Osteoblast (primary cell): ENCODE measurements at regions not wholly inside any gene's neighbourhood (a gene's known extent, or its start where the extent isn't known, plus 50 kb on each side); places are given as distances from the start of the nearest gene placed in this dataset.

Experiments used
- DNase-seq: peaks from one replicate; pipeline ENCODE4 v3.0.0; 2011; ENCODE audit warnings: low spot score, mixed read lengths; ENCODE audit not compliant: insufficient read length; ENCODE audit errors: missing footprints
- H2AFZ ChIP-seq: 2 replicates; pipeline ENCODE4 v1.6.0; 2011; ENCODE audit warnings: mild to moderate bottlenecking, low read length
- H3K27ac ChIP-seq: 2 replicates; pipeline ENCODE4 v1.5.1; 2011; ENCODE audit warnings: mild to moderate bottlenecking, low read depth, low read length, moderate library complexity
- H3K27me3 ChIP-seq: 2 replicates; pipeline ENCODE4 v1.6.0; 2012; ENCODE audit warnings: mild to moderate bottlenecking, control low read depth, inconsistent platforms, low read length, moderate library complexity; ENCODE audit not compliant: insufficient read depth
- H3K36me3 ChIP-seq: 2 replicates; pipeline ENCODE4 v1.5.1; 2011; ENCODE audit warnings: mild to moderate bottlenecking, low read length, control low read depth, moderate library complexity; ENCODE audit not compliant: insufficient read depth
- H3K4me1 ChIP-seq: 2 replicates; pipeline ENCODE4 v1.5.1; 2011; ENCODE audit warnings: mild to moderate bottlenecking, low read length, control low read depth, moderate library complexity; ENCODE audit not compliant: insufficient read depth
- H3K4me2 ChIP-seq: 2 replicates; pipeline ENCODE4 v1.6.0; 2011; ENCODE audit warnings: mild to moderate bottlenecking, low read length; ENCODE audit not compliant: insufficient read depth
- H3K4me3 ChIP-seq: fragments of 200-600 bp; sonication (generic); 3 replicates; pipeline ENCODE4 v1.5.1; 2012; ENCODE audit warnings: mild to moderate bottlenecking, low read length, inconsistent platforms; ENCODE audit not compliant: insufficient read depth
- H3K79me2 ChIP-seq: 2 replicates; pipeline ENCODE4 v1.6.0; 2012; ENCODE audit warnings: mild to moderate bottlenecking, low read length, control low read depth, inconsistent platforms; ENCODE audit not compliant: insufficient read depth
- H3K9me3 ChIP-seq: 2 replicates; pipeline ENCODE4 v1.5.1; 2011; ENCODE audit warnings: low read depth, low read length, control low read depth
- H4K20me1 ChIP-seq: 2 replicates; pipeline ENCODE4 v1.6.0; 2012; ENCODE audit warnings: mild to moderate bottlenecking, low read length, control low read depth; ENCODE audit not compliant: insufficient read depth
- TF ChIP-seq, protein P1 (sequence below): IDR thresholded peaks from 2 replicates; pipeline ENCODE4 v1.5.1; 2011; ENCODE audit warnings: mild to moderate bottlenecking, low read depth, low read length, moderate library complexity; ENCODE audit errors: extremely low read depth

DNA sequence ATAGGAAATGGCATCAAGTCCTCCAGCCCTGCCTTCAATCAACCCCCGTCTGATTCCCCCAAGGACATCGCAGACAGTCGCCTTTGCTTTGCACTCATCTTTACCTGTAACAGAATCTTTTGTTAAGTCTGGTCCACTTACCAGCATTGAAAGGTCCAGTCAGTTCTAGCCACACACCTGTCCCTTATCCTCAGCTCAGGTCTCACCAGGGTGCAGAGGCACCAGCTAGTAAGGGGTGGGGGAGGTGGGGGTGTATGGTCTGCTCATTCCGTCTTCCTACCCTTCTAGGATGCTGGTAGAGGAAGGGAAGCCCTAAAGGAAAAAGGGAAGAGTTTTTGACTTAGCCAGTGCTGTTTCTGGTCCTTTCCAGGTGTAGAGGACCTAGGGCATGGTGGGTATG, 427.7 kb downstream of the MATN1 start:
- no peak overlapping the region for H2AFZ ChIP-seq
- no peaks in the 10 kb centered on the region for H3K4me1 ChIP-seq
- H3K9me3 ChIP-seq = no peaks in the 10 kb centered on the region
- no peaks in the 10 kb centered on the region for H3K36me3 ChIP-seq
- H3K4me2 ChIP-seq = no peak overlapping the region
- H4K20me1 ChIP-seq = no peaks in the 10 kb centered on the region
- H3K4me3 ChIP-seq = no peak overlapping the region
- H3K27me3 ChIP-seq = no peaks in the 10 kb centered on the region
- no peak overlapping the region for H3K27ac ChIP-seq
- no peaks in the 10 kb centered on the region for H3K79me2 ChIP-seq
- TF ChIP-seq, protein P1, sequence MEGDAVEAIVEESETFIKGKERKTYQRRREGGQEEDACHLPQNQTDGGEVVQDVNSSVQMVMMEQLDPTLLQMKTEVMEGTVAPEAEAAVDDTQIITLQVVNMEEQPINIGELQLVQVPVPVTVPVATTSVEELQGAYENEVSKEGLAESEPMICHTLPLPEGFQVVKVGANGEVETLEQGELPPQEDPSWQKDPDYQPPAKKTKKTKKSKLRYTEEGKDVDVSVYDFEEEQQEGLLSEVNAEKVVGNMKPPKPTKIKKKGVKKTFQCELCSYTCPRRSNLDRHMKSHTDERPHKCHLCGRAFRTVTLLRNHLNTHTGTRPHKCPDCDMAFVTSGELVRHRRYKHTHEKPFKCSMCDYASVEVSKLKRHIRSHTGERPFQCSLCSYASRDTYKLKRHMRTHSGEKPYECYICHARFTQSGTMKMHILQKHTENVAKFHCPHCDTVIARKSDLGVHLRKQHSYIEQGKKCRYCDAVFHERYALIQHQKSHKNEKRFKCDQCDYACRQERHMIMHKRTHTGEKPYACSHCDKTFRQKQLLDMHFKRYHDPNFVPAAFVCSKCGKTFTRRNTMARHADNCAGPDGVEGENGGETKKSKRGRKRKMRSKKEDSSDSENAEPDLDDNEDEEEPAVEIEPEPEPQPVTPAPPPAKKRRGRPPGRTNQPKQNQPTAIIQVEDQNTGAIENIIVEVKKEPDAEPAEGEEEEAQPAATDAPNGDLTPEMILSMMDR = no peak
- no peak for DNase-seq

DNA sequence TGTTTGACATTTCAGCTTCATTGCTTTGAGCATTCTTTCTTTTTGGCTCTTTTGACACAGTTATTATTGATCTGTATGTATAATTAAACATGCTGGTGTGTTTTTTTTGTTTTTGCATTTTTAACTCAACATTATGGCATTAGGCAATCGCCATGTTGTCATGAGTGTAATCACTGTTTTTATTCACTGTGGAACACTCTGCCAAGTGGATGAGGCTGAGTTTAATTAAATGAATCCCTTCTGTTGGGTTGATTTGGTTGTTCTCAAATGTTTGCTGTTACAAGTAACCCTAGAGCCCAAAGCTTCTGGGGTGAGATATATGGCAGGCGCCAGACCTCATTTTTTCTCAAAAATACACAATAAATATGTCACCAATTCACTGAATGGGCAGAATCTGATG, 428.1 kb downstream of the MATN1 start:
- TF ChIP-seq, protein P1 = no peak

DNA sequence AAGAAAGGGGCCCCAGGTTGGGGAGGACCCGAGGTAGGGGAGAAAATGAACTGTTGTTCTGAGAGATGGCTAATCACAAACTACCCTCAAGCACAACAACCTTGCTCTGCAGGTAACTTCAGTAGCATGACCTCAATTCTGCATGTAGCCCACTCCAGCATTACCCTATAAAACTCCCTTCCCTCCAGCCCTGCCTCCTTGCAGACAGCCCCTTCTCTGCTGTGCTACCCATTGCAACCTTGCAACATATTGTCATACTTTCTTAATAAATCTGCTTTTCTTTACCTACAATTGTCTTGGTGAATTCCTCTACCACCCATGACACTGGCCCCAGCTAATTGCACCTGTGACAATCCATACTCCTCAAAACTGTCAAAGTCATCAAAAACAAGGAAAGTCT, 428.9 kb downstream of the MATN1 start:
- H3K36me3 ChIP-seq = no peaks in the 10 kb centered on the region

More for the DNA sequence above, 428.1 kb downstream of the MATN1 start:
- Histone ChIP-seq H2AFZ (no peak overlapping the region), H3K36me3 (no peaks in the 10 kb centered on the region), H3K27ac (no peak overlapping the region), H3K4me1 (no peaks in the 10 kb centered on the region), H3K79me2 (no peaks in the 10 kb centered on the region), H4K20me1 (no peaks in the 10 kb centered on the region), H3K9me3 (no peaks in the 10 kb centered on the region), H3K4me3 (no peak overlapping the region), H3K27me3 (no peaks in the 10 kb centered on the region), H3K4me2 (no peak overlapping the region)
- no peak for DNase-seq

GRCh38 chr1:30292451-30292850, 430.9 kb downstream of the MATN1 start:
- no peak overlapping the region for H2AFZ ChIP-seq
- no peaks in the 10 kb centered on the region for H3K36me3 ChIP-seq
- no peaks in the 10 kb centered on the region for H3K9me3 ChIP-seq
- no peak for DNase-seq
- no peaks in the 10 kb centered on the region for H3K27me3 ChIP-seq
- no peaks in the 10 kb centered on the region for H3K4me1 ChIP-seq
- H3K4me2 ChIP-seq = no peak overlapping the region
- H4K20me1 ChIP-seq = no peaks in the 10 kb centered on the region
- TF ChIP-seq, protein P1 = no peak
- no peak overlapping the region for H3K27ac ChIP-seq
- H3K79me2 ChIP-seq = no peaks in the 10 kb centered on the region
- no peak overlapping the region for H3K4me3 ChIP-seq

More for the DNA sequence above, 428.9 kb downstream of the MATN1 start:
- Histone ChIP-seq H3K4me1 (no peaks in the 10 kb centered on the region), H3K79me2 (no peaks in the 10 kb centered on the region), H3K27me3 (no peaks in the 10 kb centered on the region), H4K20me1 (no peaks in the 10 kb centered on the region), H2AFZ (no peak overlapping the region), H3K4me3 (no peak overlapping the region), H3K27ac (no peak overlapping the region), H3K9me3 (no peaks in the 10 kb centered on the region), H3K4me2 (no peak overlapping the region)
- TF ChIP-seq, protein P1 = no peak
- DNase-seq = no peak
